GM12878 (cell line): ENCODE measurements at regions not wholly inside any gene's neighbourhood (a gene's known extent, or its start where the extent isn't known, plus 50 kb on each side); places are given as distances from the start of the nearest gene placed in this dataset.

Source experiments
- NFIC ChIP-seq: IDR thresholded peaks from 2 replicates; pipeline ENCODE4 v1.6.1; 2012; ENCODE audit warnings: low read depth, mild to moderate bottlenecking, inconsistent platforms, low read length, moderate library complexity
- POLR2A ChIP-seq: IDR thresholded peaks from 2 replicates; pipeline ENCODE4 v1.6.1; 2011; ENCODE audit warnings: low read depth, mild to moderate bottlenecking, low read length
- POLR2AphosphoS5 ChIP-seq: IDR thresholded peaks from 2 replicates; pipeline ENCODE4 v1.6.1; 2011; ENCODE audit warnings: mild to moderate bottlenecking, low read length, inconsistent platforms
- TCF12 ChIP-seq: IDR thresholded peaks from 2 replicates; pipeline ENCODE4 v1.6.1; 2011; ENCODE audit warnings: low read depth, mild to moderate bottlenecking, low read length
- ZNF274 ChIP-seq: IDR thresholded peaks from one replicate; pipeline ENCODE4 v1.8.0; 2011; ENCODE audit not compliant: insufficient read length, insufficient read depth

DNA sequence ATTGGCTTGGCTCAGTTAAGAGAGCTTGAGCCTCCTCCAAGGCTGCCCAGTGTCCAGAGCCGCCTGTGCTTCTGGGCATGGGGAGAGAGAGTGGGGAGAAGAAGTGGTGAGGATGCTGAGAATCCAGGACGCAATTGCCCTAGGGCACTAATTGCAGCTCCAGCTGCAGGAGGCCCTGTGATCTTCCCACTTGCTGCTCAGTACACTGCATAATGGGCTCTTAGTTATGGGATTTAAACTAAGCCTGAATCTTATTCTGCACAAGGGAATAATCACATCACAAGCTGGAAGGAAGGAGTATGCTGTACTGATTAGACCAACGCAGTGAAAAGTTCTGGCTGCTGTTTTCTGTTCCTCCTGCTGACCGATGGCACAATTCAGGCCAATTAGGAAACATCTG, 101.0 kb upstream of the PRMT8 start:
- TF ChIP-seq NFIC, result no peak
- TF ChIP-seq POLR2A, result no peak
- TF ChIP-seq ZNF274, result no peak
- no peak for TF ChIP-seq POLR2AphosphoS5
- TF ChIP-seq TCF12, result no peak
